ENCODE measurements at regions not wholly inside any gene's neighbourhood (a gene's known extent, or its start where the extent isn't known, plus 50 kb on each side); places are given as distances from the start of the nearest gene placed in this dataset.

- no peak for TF ChIP-seq CTCF (IDR thresholded peaks at IDR 0.05)
- TF ChIP-seq POLR2AphosphoS5 (IDR thresholded peaks at IDR 0.05), result no peak
These were observed 220.7 kb upstream of the SHH start for GRCh38 chr7:156032973-156033372.
